Stimulated activated CD8-positive, alpha-beta memory T cell treated with anti-CD3 and anti-CD28 coated beads, Interleukin-4, amount 100 ng/mL, for 48 hours (primary cell): ENCODE measurements at regions not wholly inside any gene's neighbourhood (a gene's known extent, or its start where the extent isn't known, plus 50 kb on each side); places are given as distances from the start of the nearest gene placed in this dataset.

Source experiments
- DNase-seq: peaks from one replicate; pipeline ENCODE4 v3.0.0-alpha.2; 2020

GRCh38 chr11:109814824-109815223 is 278.4 kb upstream of the ZC3H12C start:
- no peak for DNase-seq

DNA sequence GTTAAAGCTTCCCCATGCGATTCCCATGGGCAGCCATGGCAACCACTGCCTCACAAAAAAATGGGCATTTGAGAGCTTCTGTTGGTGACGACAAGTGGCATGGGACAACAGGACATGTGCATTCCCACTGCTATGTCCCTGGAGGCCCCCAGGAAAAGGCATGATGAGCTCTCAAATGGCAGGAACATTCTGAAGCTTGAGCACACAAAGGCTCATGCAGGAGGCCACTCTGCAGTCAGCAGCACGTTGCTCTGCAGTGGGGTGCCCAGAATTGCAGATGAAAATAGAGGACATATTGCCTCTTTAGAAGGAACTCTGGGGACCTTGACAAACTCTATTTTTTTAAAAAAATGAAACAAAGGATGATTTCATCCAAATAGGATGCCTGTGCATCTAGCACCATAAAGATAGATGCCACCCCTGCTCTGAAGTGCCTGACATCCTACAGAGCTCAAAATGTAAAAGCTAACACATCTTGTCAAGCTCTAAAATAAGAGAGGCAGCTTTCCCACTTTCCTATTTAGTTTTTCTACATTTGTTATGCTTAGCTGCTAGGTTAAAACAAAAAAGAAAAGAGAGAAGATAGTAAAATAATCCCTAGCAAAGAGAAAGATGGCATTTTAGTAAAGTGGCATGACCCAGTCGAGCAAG is 277.6 kb upstream of the ZC3H12C start:
- no peak for DNase-seq

DNA sequence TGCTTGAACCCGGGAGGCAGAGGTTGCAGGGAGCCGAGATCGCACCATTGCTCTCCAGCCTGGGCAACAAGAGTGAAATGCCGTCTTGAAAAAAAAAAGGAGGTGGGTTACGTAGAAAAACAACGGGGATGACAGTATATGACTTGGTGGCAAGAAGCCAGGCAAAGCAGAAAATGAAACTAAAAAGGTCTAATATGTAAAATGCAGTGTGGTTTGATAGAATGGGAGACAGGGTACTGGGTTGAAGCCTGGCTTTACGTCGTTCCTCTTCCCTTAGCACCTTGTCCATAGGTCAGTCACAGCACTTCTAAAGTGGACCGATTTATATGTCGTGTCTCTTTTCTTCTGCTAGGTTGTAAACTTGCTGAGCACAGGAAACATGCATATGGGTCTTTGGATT is 274.9 kb upstream of the ZC3H12C start:
- no peak for DNase-seq

- DNase-seq = no peak
These were observed 273.8 kb upstream of the ZC3H12C start for GRCh38 chr11:109819410-109819809.

DNA sequence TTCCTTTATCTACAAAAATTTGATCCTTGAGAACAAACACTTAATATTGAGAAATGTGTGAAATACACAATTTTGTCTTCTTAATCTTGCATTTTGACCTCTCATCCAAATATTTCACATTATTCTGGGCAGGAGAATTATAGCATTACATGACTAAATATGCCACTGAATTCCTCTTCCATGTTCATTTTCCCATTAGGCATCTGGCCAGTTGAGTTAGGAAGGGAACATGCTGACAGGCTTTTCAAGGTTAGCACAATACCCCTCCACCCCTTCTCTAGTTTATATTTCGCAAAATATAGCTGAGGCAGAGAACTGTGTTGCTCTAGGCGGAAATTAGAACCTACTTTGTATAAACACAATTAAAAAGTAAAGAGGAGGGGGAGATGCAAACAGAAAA is 271.7 kb upstream of the ZC3H12C start:
- no peak for DNase-seq

DNA sequence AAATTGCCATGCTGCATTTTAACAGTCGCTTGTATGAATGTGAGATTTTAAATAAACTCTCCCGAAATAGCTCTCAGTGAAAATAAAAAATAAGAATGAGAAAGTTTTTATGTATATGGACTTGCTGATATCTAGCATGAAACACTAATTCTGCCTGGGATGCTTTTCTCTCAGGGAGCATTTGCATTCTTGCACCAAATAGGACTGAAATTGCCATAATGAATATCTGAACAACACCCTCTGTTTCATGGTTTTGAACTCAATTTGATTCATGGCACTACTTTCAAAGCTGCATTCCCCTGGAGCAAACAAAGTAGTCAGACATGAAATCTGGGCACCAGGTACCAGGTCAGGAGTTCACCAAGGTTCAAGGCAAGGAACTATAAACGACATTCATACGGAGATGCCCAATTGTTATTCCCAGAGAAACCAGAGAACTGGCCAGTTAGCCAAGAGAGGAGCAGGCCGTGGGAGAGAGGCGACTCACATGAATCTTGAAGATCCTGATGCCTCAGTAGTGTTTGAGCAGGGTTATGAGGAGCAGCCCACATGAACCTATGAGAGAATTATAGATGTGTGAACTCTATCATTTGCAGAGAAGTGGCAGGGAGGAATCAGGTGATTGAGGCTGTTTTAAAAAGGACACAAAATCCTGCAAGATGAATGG is 270.6 kb upstream of the ZC3H12C start:
- no peak for DNase-seq

DNA sequence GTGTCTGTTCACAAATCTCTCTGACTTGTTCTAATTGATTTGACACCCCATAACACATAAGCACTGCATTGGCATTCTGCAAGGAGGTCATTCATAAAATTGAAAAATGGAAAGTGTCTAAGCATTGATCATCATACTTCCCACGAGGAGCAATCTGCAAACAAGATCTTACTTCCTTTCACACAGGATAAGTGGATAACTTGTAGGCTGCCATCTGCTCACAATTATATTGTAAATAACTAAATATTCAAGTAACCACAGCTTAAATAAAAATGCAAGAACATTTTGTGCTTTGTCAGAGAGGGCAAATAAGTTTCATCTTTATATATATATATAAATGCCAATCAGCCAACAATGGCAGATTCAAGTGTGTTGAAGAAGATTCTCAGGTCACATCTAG is 264.8 kb upstream of the ZC3H12C start:
- DNase-seq = no peak

DNA sequence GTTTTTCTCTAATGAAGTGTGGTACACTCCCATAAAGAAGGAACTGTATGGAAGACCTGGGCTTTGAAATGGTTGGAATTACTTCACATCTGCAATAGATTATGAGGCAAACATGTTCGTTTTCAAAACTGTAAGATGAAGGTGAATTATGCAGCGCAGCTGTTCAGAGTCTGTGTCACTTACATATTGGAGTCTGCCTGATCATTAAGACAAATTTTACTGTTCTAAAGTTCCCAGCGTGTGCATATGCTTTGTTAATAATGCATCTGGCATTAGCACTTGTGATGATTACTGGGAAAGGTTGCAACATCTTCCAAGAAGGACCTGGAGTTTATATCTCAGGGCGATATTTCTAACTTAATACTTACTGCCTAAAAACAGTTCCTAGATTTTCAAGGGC is 255.2 kb upstream of the ZC3H12C start:
- DNase-seq = no peak

GRCh38 chr11:109845437-109845836 is 247.8 kb upstream of the ZC3H12C start:
- no peak for DNase-seq

DNA sequence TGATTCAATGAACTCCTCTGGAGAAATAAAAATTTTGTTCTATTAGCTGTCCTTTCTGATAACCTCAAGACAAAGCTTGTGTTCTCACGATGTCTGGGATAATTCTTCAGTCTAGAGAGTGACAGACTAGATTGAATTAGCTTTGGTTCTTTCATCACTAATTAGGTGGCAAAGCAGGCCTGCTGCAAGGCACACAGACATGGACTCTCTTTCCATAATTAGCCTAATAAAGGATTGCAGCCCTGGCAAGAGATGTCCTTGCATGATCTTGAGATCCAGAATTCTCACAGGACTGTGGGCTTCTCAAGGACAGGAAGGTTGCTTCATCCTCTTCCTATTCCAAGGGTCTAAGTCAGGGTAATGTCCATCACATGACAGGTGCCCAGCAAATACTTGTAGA is 245.6 kb upstream of the ZC3H12C start:
- DNase-seq = no peak

- DNase-seq = no peak
These were observed 244.1 kb upstream of the ZC3H12C start for GRCh38 chr11:109849051-109849450.

DNA sequence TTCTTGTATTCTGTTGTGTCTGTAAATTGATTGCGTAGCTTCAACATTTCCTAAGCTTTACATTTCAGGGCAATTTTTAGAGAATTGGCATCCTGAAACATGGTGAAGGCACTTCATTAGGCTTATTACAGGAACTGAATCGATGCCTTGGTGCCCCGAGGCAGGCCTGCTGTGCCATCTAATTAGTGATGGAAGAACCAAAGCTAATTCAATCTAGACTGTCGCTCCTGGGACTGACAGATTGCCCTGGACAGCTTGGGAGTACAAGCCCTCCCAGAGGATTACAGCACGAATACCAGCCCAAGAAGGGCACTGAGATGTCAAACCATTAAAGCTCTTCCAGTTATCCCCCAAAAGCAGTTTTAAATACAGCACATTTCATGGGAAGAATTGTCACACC is 243.2 kb upstream of the ZC3H12C start:
- DNase-seq = no peak

DNA sequence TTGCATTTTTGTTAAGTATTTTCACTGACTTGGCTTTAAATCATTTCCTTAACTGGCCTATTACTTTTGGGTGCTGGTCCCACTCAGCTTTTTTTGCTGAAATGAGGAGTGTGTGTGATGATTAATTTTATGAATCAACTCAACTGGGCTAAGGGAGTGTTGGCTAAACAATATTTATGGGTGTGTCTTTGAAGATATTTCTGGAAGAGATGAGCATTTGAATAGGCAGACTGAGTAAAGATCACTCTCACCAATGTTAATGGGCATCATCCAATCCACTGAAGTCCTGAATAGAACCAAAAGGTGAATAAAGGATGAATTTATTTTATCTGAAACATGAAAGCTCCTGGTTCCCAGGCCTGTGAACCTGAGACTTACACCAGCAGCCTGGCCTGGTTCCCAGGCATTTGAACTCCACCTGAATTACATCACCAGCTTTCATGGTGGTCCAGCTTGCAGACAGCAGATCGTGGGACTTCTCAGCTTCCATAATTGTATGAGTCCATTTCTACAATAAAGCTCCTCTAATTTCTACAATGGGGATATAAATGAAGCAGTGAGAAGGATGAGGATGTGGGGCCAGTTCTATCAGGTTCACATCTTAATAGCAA is 241.3 kb upstream of the ZC3H12C start:
- DNase-seq = no peak

DNA sequence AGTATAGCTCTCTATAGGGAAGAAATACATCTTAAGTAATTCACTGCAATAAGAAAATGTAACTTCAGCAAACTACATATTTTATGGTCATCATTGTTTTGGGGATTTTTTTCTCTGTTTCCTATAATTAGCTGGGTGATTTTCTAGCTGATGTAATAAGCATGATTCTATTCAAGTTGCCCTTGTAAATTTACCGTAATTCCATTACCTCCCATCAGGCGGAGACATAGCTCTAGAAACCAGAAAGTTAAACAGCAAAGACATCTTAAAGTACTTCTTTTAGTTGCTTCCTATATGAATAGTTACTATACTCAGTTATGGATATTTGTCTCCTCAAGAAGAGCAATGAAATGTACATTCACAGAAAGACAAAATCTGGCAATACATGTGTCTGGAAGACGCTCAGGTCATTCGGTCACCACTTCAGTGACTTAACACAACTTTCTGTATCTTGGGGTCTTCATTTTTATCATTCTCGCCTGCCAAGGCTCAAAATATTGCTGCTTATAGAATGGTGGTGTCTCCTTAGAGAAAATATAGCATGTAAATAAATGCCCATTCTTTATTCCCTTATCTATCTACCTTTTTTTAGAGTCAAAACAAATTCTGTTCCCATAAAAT is 239.9 kb upstream of the ZC3H12C start:
- DNase-seq = no peak

- no peak for DNase-seq
These were observed 238.5 kb upstream of the ZC3H12C start for GRCh38 chr11:109854731-109855130.

GRCh38 chr11:109856928-109857327 is 236.3 kb upstream of the ZC3H12C start:
- no peak for DNase-seq

- DNase-seq = no peak
These were observed 235.6 kb upstream of the ZC3H12C start for GRCh38 chr11:109857637-109858036.

GRCh38 chr11:109858152-109858551 is 235.0 kb upstream of the ZC3H12C start:
- no peak for DNase-seq

DNA sequence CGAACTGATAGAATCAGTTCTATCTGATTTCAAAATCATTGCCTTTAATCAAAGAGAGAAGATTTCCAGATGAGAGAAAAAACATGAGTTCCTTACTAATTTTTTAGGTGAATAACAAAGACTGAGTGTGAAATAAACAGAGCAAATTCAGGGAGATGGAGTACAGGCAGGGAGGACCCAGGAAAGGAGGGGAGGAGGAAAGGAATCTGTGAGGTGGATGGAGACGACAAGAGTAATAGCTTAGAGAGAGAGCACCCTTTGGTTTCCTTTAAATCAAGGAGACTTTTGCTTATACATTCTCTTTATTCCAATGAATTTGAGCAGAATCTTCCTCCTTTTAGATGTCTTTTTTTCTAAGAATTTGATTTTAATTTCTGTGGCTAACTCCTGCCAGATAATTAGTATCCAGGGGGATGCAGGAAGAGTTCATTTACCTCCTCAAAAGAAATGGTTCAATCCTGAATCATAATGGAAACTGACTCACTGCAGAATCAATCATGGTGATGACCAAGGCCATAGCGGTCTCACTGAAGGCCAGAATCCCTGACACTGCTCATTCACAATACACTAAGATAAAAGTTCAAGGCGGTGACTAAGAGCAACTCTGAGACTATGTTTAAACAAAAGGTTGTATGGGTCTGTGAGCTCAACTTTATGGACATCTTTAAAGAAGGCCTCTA is 234.0 kb upstream of the ZC3H12C start:
- DNase-seq = no peak

GRCh38 chr11:109862835-109863234 is 230.4 kb upstream of the ZC3H12C start:
- no peak for DNase-seq

DNA sequence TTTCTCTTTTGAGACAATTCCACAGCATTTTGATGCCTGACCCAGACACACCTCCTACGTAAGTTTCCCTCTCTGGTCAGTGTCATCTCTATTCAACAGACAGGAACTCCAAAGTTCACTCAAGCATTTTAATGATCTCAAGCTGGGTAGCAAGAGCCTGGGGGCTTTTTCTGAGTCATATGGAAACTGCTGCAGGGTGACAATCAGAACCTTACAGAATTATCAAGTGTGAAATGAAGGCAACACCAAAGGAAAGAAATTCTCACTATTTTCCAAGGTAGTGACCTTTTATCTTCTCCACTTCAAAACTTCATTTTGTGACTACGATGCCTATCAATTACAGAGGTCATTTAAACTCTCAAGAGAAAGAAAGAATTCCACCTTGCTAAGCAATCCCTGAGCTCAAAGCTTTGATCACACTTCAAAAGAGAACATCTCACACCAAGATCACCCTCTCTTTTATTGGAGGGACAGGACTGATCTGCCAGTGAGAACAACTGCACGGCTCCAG is 229.0 kb upstream of the ZC3H12C start:
- DNase-seq = no peak

GRCh38 chr11:109864834-109865547 is 228.2 kb upstream of the ZC3H12C start:
- DNase-seq = no peak
